Prostate gland (tissue), 2 donors: ENCODE measurements at regions not wholly inside any gene's neighbourhood (a gene's known extent, or its start where the extent isn't known, plus 50 kb on each side); places are given as distances from the start of the nearest gene placed in this dataset.

Experiments used
- DNase-seq: peaks from one replicate; pipeline ENCODE4 v3.0.0-alpha.2; 2019; ENCODE audit warnings: low spot score
- H3K27ac ChIP-seq, 2 donors: fragments of 200-600 bp; sonication (generic); 2 replicates each; pipeline ENCODE4 v1.5.1; 2017 to 2019
- H3K27me3 ChIP-seq: fragments of 200-600 bp; sonication (generic); replicated peaks from 2 replicates; pipeline ENCODE4 v1.5.1; 2019; ENCODE audit not compliant: insufficient read depth
- H3K36me3 ChIP-seq, 2 donors: fragments of 200-600 bp; sonication (generic); 1 replicate in 1 of 2; 2 replicates in 1 of 2; pipeline versions ENCODE4 v1.5.1 to v1.8.1; 2017 to 2019
- H3K4me1 ChIP-seq: fragments of 200-600 bp; sonication (generic); replicated peaks from 2 replicates; pipeline ENCODE4 v1.5.1; 2019
- H3K4me3 ChIP-seq, 2 donors: fragments of 200-600 bp; sonication (generic); 2 replicates each; pipeline ENCODE4 v1.5.1; 2017 to 2019
- H3K9me3 ChIP-seq: fragments of 200-600 bp; sonication (generic); 2 replicates; pipeline ENCODE4 v1.5.1; 2017
- CTCF ChIP-seq, 4 experiments: fragments of 200-600 bp in 2 of 4; fragments of 450-650 bp in 2 of 4; sonication (generic) in 2 of 4; IDR thresholded peaks; 1 replicate in 3 of 4; 2 replicates in 1 of 4; pipeline ENCODE4 v1.5.1; 2016 to 2019; ENCODE audit warnings: antibody characterized with exemption in 4 of 4, mild to moderate bottlenecking in 2 of 4, moderate library complexity in 2 of 4
- POLR2A ChIP-seq: fragments of 450-650 bp; IDR thresholded peaks from one replicate; pipeline ENCODE4 v1.6.1; 2016; ENCODE audit warnings: antibody characterized with exemption, mild to moderate bottlenecking
- POLR2AphosphoS5 ChIP-seq: sonication (generic); formaldehyde crosslinking; IDR thresholded peaks from one replicate; pipeline ENCODE4 v1.6.1; 2017; ENCODE audit warnings: antibody characterized with exemption
- WGBS: methylation state at CpG from one replicate; pipeline ENCODE4 v1.1.5; 2018; 5-methylcytosine and 5-hydroxymethylcytosine counted together
- intact Hi-C: fragments of 100-400 bp; cut with DNase I; formaldehyde crosslinking; loops from one replicate; pipeline ENCODE4 v1.14.2; 2022

- Histone ChIP-seq H3K36me3 (no peaks in the 10 kb centered on the region), H3K4me3 (no peak overlapping the region), H3K27ac (no peak overlapping the region), H3K27me3 (no peaks in the 10 kb centered on the region), H3K9me3 (no peaks in the 10 kb centered on the region), H3K4me1 (no peaks in the 10 kb centered on the region)
- intact Hi-C loops: no loop called here
- 83% methylated on average over 16 of the region's 16 CpGs for WGBS
- TF ChIP-seq CTCF (IDR thresholded peaks at IDR 0.05) (no peak), POLR2AphosphoS5 (no peak)
- DNase-seq: no peak
These were observed 790.2 kb downstream of the TBC1D22A start for GRCh38 chr22:47552541-47553205.

GRCh38 chr22:47552024-47552423, 789.6 kb downstream of the TBC1D22A start:
- H3K27me3 ChIP-seq: no peaks in the 10 kb centered on the region
- H3K9me3 ChIP-seq: no peaks in the 10 kb centered on the region
- WGBS: 88% methylated on average over 3 of the region's 3 CpGs
- no peak overlapping the region for H3K27ac ChIP-seq
- no peak overlapping the region for H3K4me3 ChIP-seq
- H3K4me1 ChIP-seq: no peaks in the 10 kb centered on the region
- H3K36me3 ChIP-seq: no peaks in the 10 kb centered on the region
- DNase-seq: no peak
- intact Hi-C loops: no loop called here
- TF ChIP-seq POLR2AphosphoS5 (no peak), POLR2A (no peak), CTCF (IDR thresholded peaks at IDR 0.05) (no peak)

GRCh38 chr22:47551431-47551775, 789.0 kb downstream of the TBC1D22A start:
- Histone ChIP-seq H3K4me1 (no peaks in the 10 kb centered on the region), H3K27ac (no peak overlapping the region), H3K4me3 (no peak overlapping the region), H3K27me3 (no peaks in the 10 kb centered on the region), H3K9me3 (no peaks in the 10 kb centered on the region), H3K36me3 (no peaks in the 10 kb centered on the region)
- intact Hi-C loops: no loop called here
- no peak for DNase-seq
- WGBS: 27% methylated on average over 7 of the region's 7 CpGs
- no peak for TF ChIP-seq CTCF (IDR thresholded peaks at IDR 0.05)
- no peak for TF ChIP-seq POLR2A
- TF ChIP-seq POLR2AphosphoS5: no peak

- Histone ChIP-seq H3K27ac (no peak overlapping the region), H3K4me3 (no peak overlapping the region), H3K27me3 (no peaks in the 10 kb centered on the region), H3K4me1 (no peaks in the 10 kb centered on the region), H3K36me3 (no peaks in the 10 kb centered on the region), H3K9me3 (no peaks in the 10 kb centered on the region)
- no peak for DNase-seq
- TF ChIP-seq CTCF (IDR thresholded peaks at IDR 0.05) (no peak), POLR2AphosphoS5 (no peak), POLR2A (no peak)
- intact Hi-C loops: no loop called here
- WGBS: 33% methylated on average over 23 of the region's 23 CpGs
These were observed 788.3 kb downstream of the TBC1D22A start for GRCh38 chr22:47550524-47551430.
